GM12878 (cell line): ENCODE measurements at regions not wholly inside any gene's neighbourhood (a gene's known extent, or its start where the extent isn't known, plus 50 kb on each side); places are given as distances from the start of the nearest gene placed in this dataset.

ENCODE experiments used
- ATAC-seq: fragments of 200-7000 bp; cut with Tn5 transposase; 3 replicates; pipeline ENCODE4 v1.9.1; 2020; ENCODE audit warnings: mild to moderate bottlenecking, moderate library complexity
- BruUV-seq: library from RNA; stranded (reverse); fragments of 400-500 nt; replicated peaks from 2 replicates; lab custom pipeline; 2021; lab: Mats Ljungman, UMichigan
- CTCF ChIA-PET: fragments of 300-600 bp; sonication (Branson Sonifier 250); formaldehyde crosslinking; extraction: SDS; loops from one replicate; lab custom pipeline; 2021; ENCODE audit warnings: inconsistent platforms; lab: Yijun Ruan, JAX
- POLR2A ChIA-PET: fragments of 350-600 bp; formaldehyde crosslinking; extraction: SDS; loops from one replicate; lab custom pipeline; 2021; ENCODE audit warnings: inconsistent platforms; lab: Charles Lee
- RAD21 ChIA-PET: fragments of 300-600 bp; sonication (Branson Sonifier 250); formaldehyde crosslinking; loops from one replicate; lab custom pipeline; 2023; ENCODE audit warnings: antibody characterized with exemption; ENCODE audit not compliant: unreplicated experiment; lab: Charles Lee
- SMC1A ChIA-PET: fragments of 300-600 bp; sonication (Branson Sonifier 250); formaldehyde crosslinking; loops from one replicate; lab custom pipeline; 2023; ENCODE audit not compliant: unreplicated experiment, uncharacterized antibody; lab: Charles Lee
- DNase-seq: peaks from one replicate; pipeline ENCODE4 v3.0.0-alpha.2; 2011; ENCODE audit warnings: low read depth, low spot score
- FAIRE-seq: peaks from 3 replicates; lab custom pipeline; 2011; peaks lifted over from hg19 to GRCh38; lab: Jason Lieb, UNC
- H2AFZ ChIP-seq: 2 replicates; pipeline ENCODE4 v1.6.0; 2011; ENCODE audit warnings: low read depth, low read length, control low read depth; ENCODE audit not compliant: control insufficient read depth
- H3K27ac ChIP-seq: 2 replicates; pipeline ENCODE4 v1.5.1; 2011; ENCODE audit warnings: control low read depth; ENCODE audit not compliant: control insufficient read depth, insufficient read depth
- H3K27me3 ChIP-seq, 2 experiments: replicated peaks in 1 of 2; 2 replicates each; pipeline versions ENCODE4 v1.6.0 to v1.6.1; 2011; ENCODE audit warnings: low read length in 1 of 2; ENCODE audit not compliant: control insufficient read depth in 2 of 2, insufficient read depth in 2 of 2
- H3K36me3 ChIP-seq, 2 experiments: 2 replicates each; pipeline ENCODE4 v1.5.1; 2011; ENCODE audit warnings: low read length in 1 of 2; ENCODE audit not compliant: control insufficient read depth in 2 of 2, insufficient read depth in 2 of 2
- H3K4me1 ChIP-seq: 2 replicates; pipeline ENCODE4 v1.6.1; 2011; ENCODE audit warnings: mild to moderate bottlenecking, low read length, moderate library complexity, mixed read lengths; ENCODE audit not compliant: control insufficient read depth, insufficient read depth
- H3K4me2 ChIP-seq: 2 replicates; pipeline ENCODE4 v1.6.0; 2011; ENCODE audit warnings: control low read depth; ENCODE audit not compliant: control insufficient read depth, insufficient read depth
- H3K4me3 ChIP-seq: fragments of 200-600 bp; sonication (generic); 2 replicates; pipeline ENCODE4 v1.5.1; 2016
- H3K79me2 ChIP-seq: 2 replicates; pipeline ENCODE4 v1.6.0; 2011; ENCODE audit warnings: low read length; ENCODE audit not compliant: control insufficient read depth, insufficient read depth
- H3K9ac ChIP-seq: 2 replicates; pipeline ENCODE4 v1.8.0; 2011; ENCODE audit warnings: low read length, control low read depth, mixed read lengths; ENCODE audit not compliant: control insufficient read depth, insufficient read depth
- H3K9me3 ChIP-seq: replicated peaks from 3 replicates; pipeline ENCODE4 v1.5.1; 2011; ENCODE audit warnings: mild to moderate bottlenecking, low read length; ENCODE audit not compliant: control insufficient read depth, insufficient read depth
- H4K20me1 ChIP-seq: 2 replicates; pipeline ENCODE4 v1.6.0; 2011; ENCODE audit not compliant: control insufficient read depth, insufficient read depth
- FOS ChIP-seq: IDR thresholded peaks from 3 replicates; pipeline ENCODE4 v1.6.1; 2011; ENCODE audit warnings: borderline replicate concordance; ENCODE audit not compliant: insufficient read length; ENCODE audit errors: extremely low read depth
- FOXM1 ChIP-seq: IDR thresholded peaks from 2 replicates; pipeline ENCODE4 v1.6.1; 2012; ENCODE audit warnings: low read depth, mild to moderate bottlenecking, inconsistent platforms, low read length, moderate library complexity
- KAT2A ChIP-seq: conservative IDR thresholded peaks from 2 replicates; pipeline ENCODE4 v1.6.1; 2011; ENCODE audit warnings: low read depth, low read length; ENCODE audit not compliant: control insufficient read depth
- LARP7 ChIP-seq: fragments of 450-650 bp; IDR thresholded peaks from 2 replicates; pipeline ENCODE4 v1.6.1; 2017; ENCODE audit warnings: mild to moderate bottlenecking
- MYC ChIP-seq: IDR thresholded peaks from 2 replicates; pipeline ENCODE4 v1.6.1; 2011; ENCODE audit warnings: mild to moderate bottlenecking, low read length, moderate library complexity, inconsistent platforms; ENCODE audit not compliant: insufficient read depth, insufficient replicate concordance, insufficient read length, severe bottlenecking
- PAX5 ChIP-seq: IDR thresholded peaks from 2 replicates; pipeline ENCODE4 v1.6.1; 2011; ENCODE audit warnings: low read depth, low read length, borderline replicate concordance
- POLR2A ChIP-seq: IDR thresholded peaks from 2 replicates; pipeline ENCODE4 v1.6.1; 2011; ENCODE audit warnings: low read depth, mild to moderate bottlenecking, low read length
- POLR2AphosphoS2 ChIP-seq: IDR thresholded peaks from 2 replicates; pipeline ENCODE4 v1.6.1; 2011; ENCODE audit warnings: low read depth, mild to moderate bottlenecking, low read length, improper control_type of control experiment, moderate library complexity
- RAD21 ChIP-seq: IDR thresholded peaks from 2 replicates; pipeline ENCODE4 v1.6.1; 2011; ENCODE audit warnings: mild to moderate bottlenecking, low read depth, low read length, moderate library complexity; ENCODE audit not compliant: insufficient read depth
- STAT3 ChIP-seq: IDR thresholded peaks from 2 replicates; pipeline ENCODE4 v1.6.1; 2011; ENCODE audit warnings: low read depth, low read length, improper control_type of control experiment
- TCF7 ChIP-seq: IDR thresholded peaks from 2 replicates; pipeline ENCODE4 v1.6.1; 2014; ENCODE audit warnings: antibody characterized with exemption, borderline replicate concordance
- WGBS: methylation state at CpG from one replicate; pipeline ENCODE4 v1.1.6; 2016; ENCODE audit warnings: low lambda C conversion rate; ENCODE audit not compliant: insufficient replicate concordance, insufficient coverage; ENCODE audit errors: missing lambda C conversion rate; 5-methylcytosine and 5-hydroxymethylcytosine counted together
- in situ Hi-C: fragments of 300-500 bp; cut with MboI; formaldehyde crosslinking; loops from 9 replicates; pipeline ENCODE4 v1.14.3; 2018; ENCODE audit warnings: mixed read lengths
- intact Hi-C: fragments of 100-400 bp; cut with micrococcal nuclease; formaldehyde crosslinking; loops from one replicate; pipeline ENCODE4 v1.14.2; 2022; ENCODE audit not compliant: unreplicated experiment
- TF ChIP-seq, protein P1 (sequence below): IDR thresholded peaks from 2 replicates; pipeline ENCODE4 v1.6.1; 2012; ENCODE audit warnings: low read length, inconsistent platforms
- TF ChIP-seq, protein P2 (sequence below): IDR thresholded peaks from 2 replicates; pipeline ENCODE4 v1.6.1; 2012; ENCODE audit warnings: mild to moderate bottlenecking, low read depth, low read length

DNA sequence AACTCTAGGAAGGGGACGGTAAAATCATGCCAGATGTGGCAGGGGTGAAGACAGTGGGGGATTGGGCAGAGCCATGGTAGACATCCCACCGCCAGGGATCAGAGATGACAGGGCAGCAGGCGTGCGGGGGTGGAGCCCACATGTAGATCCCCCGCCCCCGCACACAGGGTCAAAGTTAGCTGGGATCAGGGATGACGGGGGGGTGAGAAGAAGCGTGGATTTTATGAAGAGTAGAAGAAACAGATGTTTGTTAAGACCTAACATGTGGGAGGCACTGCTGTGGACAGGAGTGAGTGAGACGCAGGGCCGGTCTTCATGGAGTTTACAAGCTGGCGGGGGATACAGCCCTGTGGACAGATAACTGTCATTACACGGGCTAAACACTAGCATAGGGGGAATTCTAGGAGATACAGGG, 154.0 kb upstream of the KLF14 start:
- ChIA-PET SMC1A (no interaction called here), CTCF (interaction anchor here (1.2 to 1.7 kb wide), 3 partner anchors 9 to 15 kb away, joined by 4 to 5 read pairs (median 5); no protein-coding TSS in a partner anchor), POLR2A (no interaction called here), RAD21 (no interaction called here)
- Histone ChIP-seq H4K20me1 (no peaks in the 10 kb centered on the region), H3K27ac (no peak overlapping the region), H3K9me3 (no peaks in the 10 kb centered on the region), H3K27me3 (no peaks in the 10 kb centered on the region), H3K4me1 (no peaks in the 10 kb centered on the region), H3K4me3 (no peak overlapping the region), H3K36me3 (peaks cover 10 to 41% of the 10 kb centered on the region in 2 experiments), H2AFZ (no peak overlapping the region), H3K79me2 (peaks cover 17% of the 10 kb centered on the region), H3K4me2 (no peak overlapping the region), H3K9ac (no peak overlapping the region)
- 87% methylated on average over 12 of the region's 12 CpGs for WGBS
- ATAC-seq, result no peak
- intact Hi-C loops, result no loop called here
- no peak for FAIRE-seq
- TF ChIP-seq POLR2A (peak; percentile 64), MYC (no peak)
- in situ Hi-C loops, result no loop called here
- DNase-seq, result no peak
- BruUV-seq, result no TSS peak

DNA sequence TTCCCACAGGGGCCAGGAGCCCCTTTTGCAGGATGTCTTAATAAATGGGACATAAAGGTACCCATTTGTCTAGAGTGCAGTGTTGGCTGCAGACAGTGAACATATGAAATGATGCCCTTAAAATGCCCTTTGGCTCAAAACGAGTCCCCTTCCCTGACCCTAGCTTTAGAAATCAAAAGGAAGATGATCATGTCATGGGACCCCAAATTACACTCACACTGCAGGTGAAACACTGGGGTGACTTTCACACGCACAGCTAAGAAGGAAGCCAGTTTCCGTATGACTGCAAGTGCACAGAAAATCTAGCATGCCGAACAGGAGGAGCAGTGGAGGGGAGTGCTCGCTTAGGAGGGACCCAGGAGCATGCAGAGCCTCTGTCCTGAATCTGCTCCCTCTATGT, 154.5 kb upstream of the KLF14 start:
- no peak overlapping the region for H3K9ac ChIP-seq
- TF ChIP-seq KAT2A (no peak), STAT3 (no peak), TCF7 (no peak), LARP7 (no peak), RAD21 (no peak), POLR2AphosphoS2 (no peak), PAX5 (no peak), MYC (no peak), FOS (no peak), FOXM1 (no peak)
- TF ChIP-seq, protein P1, sequence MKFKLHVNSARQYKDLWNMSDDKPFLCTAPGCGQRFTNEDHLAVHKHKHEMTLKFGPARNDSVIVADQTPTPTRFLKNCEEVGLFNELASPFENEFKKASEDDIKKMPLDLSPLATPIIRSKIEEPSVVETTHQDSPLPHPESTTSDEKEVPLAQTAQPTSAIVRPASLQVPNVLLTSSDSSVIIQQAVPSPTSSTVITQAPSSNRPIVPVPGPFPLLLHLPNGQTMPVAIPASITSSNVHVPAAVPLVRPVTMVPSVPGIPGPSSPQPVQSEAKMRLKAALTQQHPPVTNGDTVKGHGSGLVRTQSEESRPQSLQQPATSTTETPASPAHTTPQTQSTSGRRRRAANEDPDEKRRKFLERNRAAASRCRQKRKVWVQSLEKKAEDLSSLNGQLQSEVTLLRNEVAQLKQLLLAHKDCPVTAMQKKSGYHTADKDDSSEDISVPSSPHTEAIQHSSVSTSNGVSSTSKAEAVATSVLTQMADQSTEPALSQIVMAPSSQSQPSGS, result no peak
- TF ChIP-seq, protein P2, sequence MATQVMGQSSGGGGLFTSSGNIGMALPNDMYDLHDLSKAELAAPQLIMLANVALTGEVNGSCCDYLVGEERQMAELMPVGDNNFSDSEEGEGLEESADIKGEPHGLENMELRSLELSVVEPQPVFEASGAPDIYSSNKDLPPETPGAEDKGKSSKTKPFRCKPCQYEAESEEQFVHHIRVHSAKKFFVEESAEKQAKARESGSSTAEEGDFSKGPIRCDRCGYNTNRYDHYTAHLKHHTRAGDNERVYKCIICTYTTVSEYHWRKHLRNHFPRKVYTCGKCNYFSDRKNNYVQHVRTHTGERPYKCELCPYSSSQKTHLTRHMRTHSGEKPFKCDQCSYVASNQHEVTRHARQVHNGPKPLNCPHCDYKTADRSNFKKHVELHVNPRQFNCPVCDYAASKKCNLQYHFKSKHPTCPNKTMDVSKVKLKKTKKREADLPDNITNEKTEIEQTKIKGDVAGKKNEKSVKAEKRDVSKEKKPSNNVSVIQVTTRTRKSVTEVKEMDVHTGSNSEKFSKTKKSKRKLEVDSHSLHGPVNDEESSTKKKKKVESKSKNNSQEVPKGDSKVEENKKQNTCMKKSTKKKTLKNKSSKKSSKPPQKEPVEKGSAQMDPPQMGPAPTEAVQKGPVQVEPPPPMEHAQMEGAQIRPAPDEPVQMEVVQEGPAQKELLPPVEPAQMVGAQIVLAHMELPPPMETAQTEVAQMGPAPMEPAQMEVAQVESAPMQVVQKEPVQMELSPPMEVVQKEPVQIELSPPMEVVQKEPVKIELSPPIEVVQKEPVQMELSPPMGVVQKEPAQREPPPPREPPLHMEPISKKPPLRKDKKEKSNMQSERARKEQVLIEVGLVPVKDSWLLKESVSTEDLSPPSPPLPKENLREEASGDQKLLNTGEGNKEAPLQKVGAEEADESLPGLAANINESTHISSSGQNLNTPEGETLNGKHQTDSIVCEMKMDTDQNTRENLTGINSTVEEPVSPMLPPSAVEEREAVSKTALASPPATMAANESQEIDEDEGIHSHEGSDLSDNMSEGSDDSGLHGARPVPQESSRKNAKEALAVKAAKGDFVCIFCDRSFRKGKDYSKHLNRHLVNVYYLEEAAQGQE, result no peak

More for the DNA sequence above, 154.5 kb upstream of the KLF14 start:
- no peak overlapping the region for H3K27ac ChIP-seq
- ChIA-PET CTCF (interaction anchor here (1.0 to 1.7 kb wide), 5 partner anchors 9 to 94 kb away, joined by 3 to 5 read pairs (median 4); no protein-coding TSS in a partner anchor), POLR2A (interaction anchor here (0.6 kb wide), 1 partner anchor 347 kb away, joined by 3 read pairs; no protein-coding TSS in a partner anchor), SMC1A (interaction anchor here (1.0 kb wide), 1 partner anchor 174 kb away, joined by 3 read pairs; no protein-coding TSS in a partner anchor), RAD21 (interaction anchor here (0.8 kb wide), 1 partner anchor 9 kb away, joined by 3 read pairs; no protein-coding TSS in a partner anchor)
- H3K79me2 ChIP-seq, result peaks cover 17% of the 10 kb centered on the region
- ATAC-seq, result no peak
- H3K9me3 ChIP-seq, result no peaks in the 10 kb centered on the region
- in situ Hi-C loops, result no loop called here
- H2AFZ ChIP-seq, result no peak overlapping the region
- BruUV-seq, result no TSS peak
- FAIRE-seq, result no peak
- no peak overlapping the region for H3K4me3 ChIP-seq
- WGBS, result 40% methylated on average over 5 of the region's 5 CpGs
- no peaks in the 10 kb centered on the region; the same call in 1 of the 2 replicates for H3K4me1 ChIP-seq
- no peaks in the 10 kb centered on the region for H4K20me1 ChIP-seq
- DNase-seq, result no peak
- peaks cover 10 to 43% of the 10 kb centered on the region in 2 experiments for H3K36me3 ChIP-seq
- H3K4me2 ChIP-seq, result no peak overlapping the region
- intact Hi-C loops, result no loop called here
- no peaks in the 10 kb centered on the region for H3K27me3 ChIP-seq
